ENCODE measurements at regions not wholly inside any gene's neighbourhood (a gene's known extent, or its start where the extent isn't known, plus 50 kb on each side); places are given as distances from the start of the nearest gene placed in this dataset.

DNA sequence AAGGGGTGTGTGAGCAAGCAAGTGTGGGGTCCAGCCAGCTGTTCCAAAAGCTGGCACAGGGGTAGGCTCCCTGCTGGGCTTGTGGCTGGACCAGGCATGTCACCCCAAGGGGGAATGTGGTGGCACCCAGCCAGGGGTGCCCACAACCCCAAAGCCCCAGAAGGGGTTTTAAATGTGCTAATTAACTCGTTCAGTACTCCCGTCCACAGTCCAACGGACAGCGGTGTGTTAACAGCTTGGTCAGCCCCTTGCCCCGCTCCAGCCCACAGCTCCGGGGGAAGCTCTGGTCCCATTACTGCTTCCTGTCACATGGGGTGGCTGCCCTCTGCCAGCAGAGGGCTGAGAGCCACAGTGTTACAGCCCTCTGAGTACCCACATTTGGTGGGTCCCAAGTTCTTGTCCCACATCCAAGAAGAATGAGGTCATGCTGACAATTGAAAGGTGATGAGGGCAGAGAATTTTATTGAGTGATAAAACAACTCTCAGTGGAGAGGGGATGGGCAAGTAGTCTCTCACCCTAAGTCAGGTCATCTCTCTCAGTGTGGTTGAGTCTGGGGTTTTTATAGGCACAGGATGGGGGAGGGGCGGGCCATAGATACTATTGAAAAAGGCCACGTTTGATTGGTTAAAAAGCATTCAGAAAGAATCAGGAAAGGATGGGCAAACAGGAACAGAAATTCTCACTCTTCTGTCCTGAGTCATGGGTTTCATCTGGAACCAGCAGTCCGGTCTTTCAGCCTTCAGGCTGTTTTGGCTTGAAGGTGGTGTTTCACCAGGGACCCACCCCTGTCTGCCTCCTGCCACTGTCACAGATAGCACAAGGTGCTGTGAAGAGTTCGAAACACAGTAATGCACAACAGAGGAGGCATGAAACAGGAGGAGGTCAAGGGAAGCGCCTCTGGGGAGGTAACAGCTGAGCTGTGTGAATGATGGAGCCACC, 238.5 kb downstream of the NFATC2 start:
- H3K4me3 ChIP-seq (ENCODE audit: low read depth, low read length): no peak overlapping the region

DNA sequence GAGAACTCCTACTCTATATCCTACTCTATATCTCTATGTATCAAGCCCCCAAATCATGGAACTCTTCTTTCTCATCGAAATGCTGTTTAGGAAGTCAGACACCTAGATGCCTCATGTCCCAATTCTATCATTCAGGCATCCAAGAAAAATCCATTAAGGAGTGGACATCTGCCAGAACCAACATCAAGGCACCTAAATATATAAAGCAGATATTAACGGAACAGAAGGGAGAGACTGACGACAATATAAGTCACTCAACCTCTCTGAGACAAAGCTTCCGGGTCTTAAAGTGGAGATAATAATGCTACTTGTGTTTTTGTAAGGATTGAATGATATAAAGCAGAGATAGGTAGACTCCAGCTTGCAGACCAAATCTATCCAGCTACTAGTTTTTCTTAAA, 241.5 kb downstream of the NFATC2 start:
- Histone ChIP-seq H3K4me3 (ENCODE audit: low read depth, low read length) (no peak overlapping the region), H3K27ac (no peak overlapping the region), H3K9me3 (ENCODE audit: severe bottlenecking) (peaks cover 12% of the 10 kb centered on the region), H3K27me3 (ENCODE audit: insufficient read depth, low read depth, severe bottlenecking) (peaks cover 58% of the 10 kb centered on the region), H3K36me3 (no peaks in the 10 kb centered on the region)
- TF ChIP-seq, protein P1, sequence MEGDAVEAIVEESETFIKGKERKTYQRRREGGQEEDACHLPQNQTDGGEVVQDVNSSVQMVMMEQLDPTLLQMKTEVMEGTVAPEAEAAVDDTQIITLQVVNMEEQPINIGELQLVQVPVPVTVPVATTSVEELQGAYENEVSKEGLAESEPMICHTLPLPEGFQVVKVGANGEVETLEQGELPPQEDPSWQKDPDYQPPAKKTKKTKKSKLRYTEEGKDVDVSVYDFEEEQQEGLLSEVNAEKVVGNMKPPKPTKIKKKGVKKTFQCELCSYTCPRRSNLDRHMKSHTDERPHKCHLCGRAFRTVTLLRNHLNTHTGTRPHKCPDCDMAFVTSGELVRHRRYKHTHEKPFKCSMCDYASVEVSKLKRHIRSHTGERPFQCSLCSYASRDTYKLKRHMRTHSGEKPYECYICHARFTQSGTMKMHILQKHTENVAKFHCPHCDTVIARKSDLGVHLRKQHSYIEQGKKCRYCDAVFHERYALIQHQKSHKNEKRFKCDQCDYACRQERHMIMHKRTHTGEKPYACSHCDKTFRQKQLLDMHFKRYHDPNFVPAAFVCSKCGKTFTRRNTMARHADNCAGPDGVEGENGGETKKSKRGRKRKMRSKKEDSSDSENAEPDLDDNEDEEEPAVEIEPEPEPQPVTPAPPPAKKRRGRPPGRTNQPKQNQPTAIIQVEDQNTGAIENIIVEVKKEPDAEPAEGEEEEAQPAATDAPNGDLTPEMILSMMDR (IDR thresholded peaks at IDR 0.05; ENCODE audit: low read depth, low read length): no peak
- no peak for DNase-seq

More for the DNA sequence above, 238.5 kb downstream of the NFATC2 start:
- Histone ChIP-seq H3K27me3 (ENCODE audit: insufficient read depth, low read depth, severe bottlenecking) (peaks cover 62% of the 10 kb centered on the region), H3K27ac (no peak overlapping the region), H3K36me3 (no peaks in the 10 kb centered on the region), H3K9me3 (ENCODE audit: severe bottlenecking) (peaks cover 12% of the 10 kb centered on the region)
- DNase-seq: no peak
- TF ChIP-seq, protein P1 (IDR thresholded peaks at IDR 0.05; ENCODE audit: low read depth, low read length): no peak

DNA sequence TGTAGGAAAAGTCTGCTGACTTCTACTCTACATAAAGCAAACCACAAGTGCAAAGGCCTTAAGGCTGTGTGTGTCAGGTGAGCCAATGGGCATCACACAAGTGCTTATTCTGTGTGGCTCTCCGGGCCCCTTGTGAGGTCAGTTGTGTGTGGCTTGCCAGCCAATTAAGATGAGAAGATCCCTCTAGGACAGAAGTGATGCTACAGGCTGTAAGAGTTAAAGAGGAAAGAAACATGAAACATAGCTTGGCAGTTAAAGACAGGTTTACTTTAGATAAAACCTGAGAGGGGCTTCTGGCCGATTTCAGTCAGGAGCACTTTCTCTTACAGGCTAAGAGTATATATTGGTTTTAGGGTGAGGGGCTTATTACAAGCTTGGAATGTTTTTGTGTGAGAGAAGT, 242.4 kb downstream of the NFATC2 start:
- TF ChIP-seq, protein P1 (IDR thresholded peaks at IDR 0.05; ENCODE audit: low read depth, low read length): no peak
- Histone ChIP-seq H3K9me3 (ENCODE audit: severe bottlenecking) (peaks cover 12% of the 10 kb centered on the region), H3K27ac (no peak overlapping the region), H3K27me3 (ENCODE audit: insufficient read depth, low read depth, severe bottlenecking) (peaks cover 60% of the 10 kb centered on the region), H3K36me3 (no peaks in the 10 kb centered on the region), H3K4me3 (ENCODE audit: low read depth, low read length) (no peak overlapping the region)
- DNase-seq: no peak

DNA sequence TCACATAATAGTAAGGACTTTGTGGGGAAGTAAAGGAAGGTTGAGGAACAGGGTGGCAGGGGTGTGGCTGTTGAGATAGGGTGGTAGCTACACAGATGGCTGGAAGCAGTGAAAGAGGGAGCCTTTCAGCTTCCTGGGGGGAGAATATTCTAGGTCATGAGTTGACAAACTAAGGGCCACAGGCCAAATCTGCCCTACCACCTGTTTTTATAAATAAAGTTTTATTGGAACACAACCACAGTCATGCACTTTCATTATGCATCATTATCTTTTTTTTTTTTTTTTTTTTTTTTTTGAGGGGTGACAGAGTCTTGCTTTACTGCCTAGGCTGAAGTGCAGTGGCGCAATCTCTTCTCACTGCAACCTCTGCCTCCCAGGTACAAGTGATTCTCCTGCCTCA, 243.1 kb downstream of the NFATC2 start:
- Histone ChIP-seq H3K36me3 (no peaks in the 10 kb centered on the region), H3K27me3 (ENCODE audit: insufficient read depth, low read depth, severe bottlenecking) (peaks cover 59% of the 10 kb centered on the region), H3K9me3 (ENCODE audit: severe bottlenecking) (peaks cover 12% of the 10 kb centered on the region), H3K27ac (no peak overlapping the region), H3K4me3 (ENCODE audit: low read depth, low read length) (no peak overlapping the region)
- TF ChIP-seq, protein P1 (IDR thresholded peaks at IDR 0.05; ENCODE audit: low read depth, low read length): no peak
- DNase-seq: no peak

DNA sequence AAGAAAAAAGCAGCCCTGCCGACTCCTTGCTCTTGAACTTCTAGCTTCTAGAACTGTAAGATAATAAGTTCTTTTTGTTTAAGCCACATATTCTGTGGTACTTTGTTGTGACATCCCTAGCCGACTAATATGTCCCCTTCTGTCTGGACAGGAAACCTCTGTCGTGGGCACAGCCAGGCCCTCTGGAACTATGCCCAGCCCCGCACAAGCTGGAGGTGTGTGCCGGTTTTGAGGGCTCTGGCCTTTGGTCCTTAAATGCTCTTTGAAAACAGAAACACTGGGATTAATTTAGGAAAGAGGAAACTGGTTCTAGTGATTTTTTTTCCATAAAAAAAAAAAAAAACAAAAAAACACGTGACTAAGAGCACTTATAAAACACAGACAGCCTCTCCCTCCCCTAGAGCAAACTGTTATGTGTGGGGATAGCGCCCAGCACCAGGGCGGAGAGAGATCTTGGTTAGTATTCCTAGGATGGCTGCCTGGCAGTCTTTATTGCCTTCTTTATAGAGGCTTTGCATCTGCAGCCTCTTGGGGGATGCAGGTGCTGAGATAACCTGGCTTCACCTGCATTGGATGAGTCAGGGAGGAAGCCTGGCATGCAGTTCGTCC, 244.3 kb downstream of the NFATC2 start:
- Histone ChIP-seq H3K36me3 (no peaks in the 10 kb centered on the region), H3K4me3 (ENCODE audit: low read depth, low read length) (no peak overlapping the region), H3K27ac (no peak overlapping the region), H3K9me3 (ENCODE audit: severe bottlenecking) (peaks cover 6% of the 10 kb centered on the region), H3K27me3 (ENCODE audit: insufficient read depth, low read depth, severe bottlenecking) (peaks cover 61% of the 10 kb centered on the region)
- TF ChIP-seq, protein P1 (IDR thresholded peaks at IDR 0.05; ENCODE audit: low read depth, low read length): no peak
- DNase-seq: no peak

Measured in WERI-Rb-1 (cell line).